GM12873 (cell line): ENCODE measurements at regions not wholly inside any gene's neighbourhood (a gene's known extent, or its start where the extent isn't known, plus 50 kb on each side); places are given as distances from the start of the nearest gene placed in this dataset.

Experiments
- TF ChIP-seq, protein P1 (sequence below): IDR thresholded peaks from 2 replicates; pipeline ENCODE4 v1.5.1; 2012; ENCODE audit warnings: low read depth, mild to moderate bottlenecking, moderate library complexity, low read length, control low read depth; ENCODE audit not compliant: insufficient read depth; ENCODE audit errors: missing control alignments

- TF ChIP-seq, protein P1, sequence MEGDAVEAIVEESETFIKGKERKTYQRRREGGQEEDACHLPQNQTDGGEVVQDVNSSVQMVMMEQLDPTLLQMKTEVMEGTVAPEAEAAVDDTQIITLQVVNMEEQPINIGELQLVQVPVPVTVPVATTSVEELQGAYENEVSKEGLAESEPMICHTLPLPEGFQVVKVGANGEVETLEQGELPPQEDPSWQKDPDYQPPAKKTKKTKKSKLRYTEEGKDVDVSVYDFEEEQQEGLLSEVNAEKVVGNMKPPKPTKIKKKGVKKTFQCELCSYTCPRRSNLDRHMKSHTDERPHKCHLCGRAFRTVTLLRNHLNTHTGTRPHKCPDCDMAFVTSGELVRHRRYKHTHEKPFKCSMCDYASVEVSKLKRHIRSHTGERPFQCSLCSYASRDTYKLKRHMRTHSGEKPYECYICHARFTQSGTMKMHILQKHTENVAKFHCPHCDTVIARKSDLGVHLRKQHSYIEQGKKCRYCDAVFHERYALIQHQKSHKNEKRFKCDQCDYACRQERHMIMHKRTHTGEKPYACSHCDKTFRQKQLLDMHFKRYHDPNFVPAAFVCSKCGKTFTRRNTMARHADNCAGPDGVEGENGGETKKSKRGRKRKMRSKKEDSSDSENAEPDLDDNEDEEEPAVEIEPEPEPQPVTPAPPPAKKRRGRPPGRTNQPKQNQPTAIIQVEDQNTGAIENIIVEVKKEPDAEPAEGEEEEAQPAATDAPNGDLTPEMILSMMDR: no peak
Measured at GRCh38 chr4:189547559-189547958, 393.1 kb upstream of the FRG1 start.

- TF ChIP-seq, protein P1: no peak
Measured at GRCh38 chr4:189548484-189549125, 392.1 kb upstream of the FRG1 start.

GRCh38 chr4:189592890-189593289 is 347.8 kb upstream of the FRG1 start:
- TF ChIP-seq, protein P1: no peak

DNA sequence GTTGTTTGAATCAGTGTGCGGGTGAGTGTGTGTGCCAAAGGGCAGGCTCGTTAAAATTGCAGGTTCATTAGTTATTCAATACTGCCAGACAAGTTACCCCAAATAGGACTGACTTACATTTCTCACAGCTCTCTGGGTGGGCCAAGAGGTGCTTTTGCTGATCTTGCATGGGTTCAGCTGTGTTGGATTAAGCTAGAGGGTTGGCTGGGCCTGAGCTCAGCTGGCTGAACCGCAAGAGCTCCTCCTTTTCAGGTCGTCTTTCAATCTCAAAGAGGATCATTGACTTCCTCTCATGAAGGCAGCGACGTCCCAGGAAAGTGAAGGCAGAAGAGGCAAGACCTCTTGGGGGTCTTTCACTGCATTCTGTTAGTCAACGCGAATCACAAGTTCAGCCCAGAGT is 343.3 kb upstream of the FRG1 start:
- TF ChIP-seq, protein P1: no peak

DNA sequence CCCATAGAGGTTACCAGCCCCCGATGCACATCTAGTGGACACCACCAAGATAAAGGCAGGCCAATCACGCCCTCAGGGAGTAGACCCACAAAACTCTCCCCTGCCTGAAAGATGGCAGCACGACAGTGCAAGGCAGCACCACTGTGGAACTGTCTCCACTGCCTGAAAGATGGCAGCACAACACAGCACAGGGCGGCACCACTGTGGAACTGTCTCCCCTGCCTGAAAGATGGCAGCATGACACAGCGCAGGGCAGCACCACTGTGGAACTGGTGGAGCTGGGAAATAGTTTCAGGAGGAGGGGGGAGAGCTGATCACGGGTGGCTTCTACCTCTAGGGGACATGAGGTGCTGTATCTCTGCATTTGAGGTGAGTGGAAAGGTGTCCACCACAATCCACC is 340.4 kb upstream of the FRG1 start:
- TF ChIP-seq, protein P1: no peak

DNA sequence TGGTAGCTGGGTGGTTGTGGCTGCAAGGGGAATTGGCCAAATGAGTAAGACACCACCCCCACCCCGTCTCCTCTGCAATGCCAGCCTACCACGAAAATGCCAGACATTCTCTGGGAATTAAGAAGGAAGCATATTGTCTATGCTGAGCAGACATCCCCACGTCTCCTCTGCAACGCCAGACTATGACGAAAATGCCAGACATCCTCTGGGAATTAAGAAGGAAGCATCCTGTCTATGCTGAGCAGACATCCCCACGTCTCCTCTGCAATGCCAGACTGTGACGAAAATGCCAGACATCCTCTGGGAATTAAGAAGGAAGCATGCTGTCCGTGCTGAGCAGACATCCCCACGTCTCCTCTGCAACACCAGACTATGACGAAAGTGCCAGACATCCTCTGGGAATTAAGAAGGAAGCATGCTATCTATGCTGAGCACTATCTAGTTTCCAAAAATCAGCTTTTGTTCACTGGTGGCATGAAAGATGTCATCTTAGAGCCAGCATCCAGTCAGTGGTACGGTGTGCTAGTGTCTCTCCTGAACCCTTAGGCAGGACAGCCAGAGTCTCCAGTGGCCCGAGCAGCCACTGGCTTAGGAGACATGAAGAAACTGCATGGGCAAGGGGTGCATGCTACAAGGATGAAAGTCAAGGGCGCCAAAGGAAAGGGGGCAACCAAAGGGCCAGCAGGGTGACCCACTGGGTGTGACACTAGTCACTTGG is 339.8 kb upstream of the FRG1 start:
- TF ChIP-seq, protein P1: no peak

DNA sequence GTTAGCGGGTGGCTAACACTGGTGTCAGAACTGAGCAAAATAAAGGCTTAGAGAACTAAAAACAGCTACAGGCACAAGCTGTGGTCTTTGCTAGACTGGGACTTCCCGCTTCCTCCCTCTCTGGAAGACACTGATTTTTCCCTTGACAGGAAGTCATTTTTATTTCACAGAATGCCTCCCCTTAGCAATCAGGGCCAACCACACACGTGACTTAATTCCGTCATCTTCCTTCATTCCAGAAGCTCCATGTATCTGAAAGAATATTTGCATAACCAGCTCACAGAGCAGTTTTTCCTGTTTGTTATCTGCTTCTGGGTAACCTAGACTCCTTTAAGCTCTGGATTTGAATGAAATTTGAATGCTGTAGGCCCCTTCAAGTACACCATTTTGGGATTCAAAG is 327.5 kb upstream of the FRG1 start:
- TF ChIP-seq, protein P1: no peak
